ENCODE measurements at regions not wholly inside any gene's neighbourhood (a gene's known extent, or its start where the extent isn't known, plus 50 kb on each side); places are given as distances from the start of the nearest gene placed in this dataset.

GRCh38 chr3:137420198-137420995 is 343.7 kb upstream of the SOX14 start:
- TF ChIP-seq EP300 (IDR thresholded peaks at IDR 0.05) (no peak), MAX (IDR thresholded peaks at IDR 0.05) (no peak), HMGXB4 (CRISPR knock-in tag; IDR thresholded peaks at IDR 0.05; ENCODE audit: borderline replicate concordance) (no peak), CTCF (IDR thresholded peaks at IDR 0.05) (no peak), PHF8 (IDR thresholded peaks at IDR 0.05; ENCODE audit: borderline replicate concordance, low read depth) (no peak)

All from A549 (cell line).